HG03575 (cell line): ENCODE measurements at regions not wholly inside any gene's neighbourhood (a gene's known extent, or its start where the extent isn't known, plus 50 kb on each side); places are given as distances from the start of the nearest gene placed in this dataset.
"Not testable (repeated sequence)": the region's sequence is repeated elsewhere in the genome, so short reads cannot be mapped to it uniquely, and the experiment has no call there.

ENCODE experiments used
- ATAC-seq: cut with Tn5 transposase; IDR thresholded peaks from one replicate; pipeline ENCODE4 v1.9.1; 2021; ENCODE audit not compliant: unreplicated experiment, insufficient number of reproducible peaks, low FRiP score; ENCODE audit errors: extremely low read depth

DNA sequence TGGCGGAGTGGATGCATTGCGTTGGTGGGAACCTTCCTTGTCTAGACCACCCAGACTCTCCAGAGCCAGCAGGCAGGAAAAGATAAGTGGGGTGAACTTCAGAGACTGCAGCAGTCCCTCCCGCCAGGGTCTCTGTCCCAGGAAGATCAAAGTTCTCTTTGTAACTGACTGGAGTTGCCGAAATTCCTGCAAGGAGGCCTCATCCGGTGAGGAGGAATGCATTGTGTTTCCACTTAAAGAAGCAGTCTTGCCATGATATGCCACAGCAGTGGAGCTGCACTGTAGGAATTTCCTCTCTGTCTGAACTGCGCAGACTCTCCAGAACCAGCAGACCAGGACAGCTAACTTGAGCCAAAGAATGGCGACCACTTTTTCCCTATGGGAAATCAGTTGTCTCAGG is 1190.4 kb downstream of the TECRL start:
- no peak for ATAC-seq

DNA sequence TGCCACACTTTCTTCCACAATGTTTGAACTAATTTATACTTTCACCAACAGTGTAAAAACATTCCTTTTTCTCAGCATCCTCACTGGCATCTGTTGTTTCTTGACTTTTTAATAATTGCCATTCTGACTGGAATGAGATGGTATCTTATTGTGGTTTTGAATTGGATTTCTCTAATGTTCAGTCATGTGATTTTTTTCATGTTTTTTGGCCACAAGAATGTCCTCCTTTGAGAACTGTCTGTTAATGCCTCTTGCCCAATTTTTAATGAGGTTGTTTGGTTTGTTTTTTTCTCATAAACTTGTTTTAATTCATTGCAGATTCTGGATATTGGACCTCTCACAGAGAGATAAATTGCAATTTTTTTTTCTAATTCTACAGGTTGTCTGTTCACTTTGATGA is 1195.2 kb downstream of the TECRL start:
- ATAC-seq, result no peak

DNA sequence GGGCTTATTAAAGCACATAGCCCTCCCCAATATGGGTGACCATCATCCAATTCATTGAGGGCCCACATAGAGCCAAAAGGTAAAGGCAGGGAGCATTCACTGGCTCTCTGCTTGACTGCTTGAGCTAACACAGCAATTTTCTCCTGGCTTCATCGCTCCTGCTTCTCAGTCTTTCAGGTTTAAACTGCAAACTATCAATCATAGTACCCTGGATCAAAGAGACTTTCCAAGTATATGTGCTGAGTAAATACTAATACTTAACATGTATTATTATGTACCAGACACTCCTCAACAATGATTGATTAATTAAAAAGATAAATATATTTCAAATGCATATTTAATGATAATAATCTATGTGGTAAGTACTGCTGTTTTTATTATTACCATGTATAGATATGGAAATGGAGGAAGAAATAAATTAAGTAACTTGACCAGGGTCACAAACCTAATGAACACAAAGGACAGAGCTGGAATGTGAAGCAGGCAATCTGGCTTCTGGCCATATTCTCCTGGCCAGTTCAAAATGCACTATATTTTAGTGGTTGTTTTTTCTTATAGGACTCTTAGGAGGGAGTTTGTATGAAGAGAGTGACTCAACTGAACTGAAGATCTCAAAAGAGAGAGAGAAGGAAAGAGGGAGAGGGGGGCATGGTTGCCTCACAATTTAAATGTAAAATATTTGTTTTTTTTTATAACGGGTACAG is 1197.3 kb downstream of the TECRL start:
- no peak for ATAC-seq

DNA sequence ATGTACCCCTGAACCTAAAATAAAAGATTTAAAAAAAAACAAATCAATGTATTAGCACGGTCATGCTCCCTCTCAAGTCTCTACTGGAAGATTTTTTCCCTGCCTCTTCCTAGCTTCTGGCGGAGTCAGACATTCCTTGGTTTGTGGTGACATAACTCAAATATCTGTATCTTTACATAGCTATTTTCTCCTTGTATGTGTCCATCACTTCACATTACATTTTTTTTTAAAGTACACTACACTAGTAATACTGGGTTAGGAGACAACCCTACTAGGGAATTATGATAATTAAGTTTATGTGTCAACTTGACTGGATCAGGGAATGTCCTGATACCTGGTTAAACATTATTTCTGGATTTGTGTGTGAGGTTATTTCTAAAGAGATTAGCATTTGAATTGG is 1197.9 kb downstream of the TECRL start:
- no peak for ATAC-seq

DNA sequence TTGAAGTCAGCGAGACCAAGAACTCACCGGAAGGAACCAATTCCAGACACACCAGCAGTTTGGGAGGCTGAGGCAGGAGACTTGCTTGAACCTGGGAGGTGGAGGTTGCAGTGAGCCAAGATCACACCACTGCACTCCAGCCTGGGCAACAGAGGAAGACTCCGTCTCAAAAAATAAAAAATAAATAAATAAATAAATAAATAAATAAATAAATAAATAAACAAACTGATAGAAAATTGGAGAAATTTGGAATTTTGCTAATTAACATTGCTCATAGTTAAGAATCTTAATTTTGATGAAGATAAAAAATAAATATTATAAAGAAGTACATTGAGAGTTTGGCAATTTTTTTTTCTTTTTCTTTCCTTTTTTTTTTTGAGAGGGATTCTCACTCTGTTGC is 1216.2 kb downstream of the TECRL start:
- ATAC-seq, result not testable (repeated sequence)

DNA sequence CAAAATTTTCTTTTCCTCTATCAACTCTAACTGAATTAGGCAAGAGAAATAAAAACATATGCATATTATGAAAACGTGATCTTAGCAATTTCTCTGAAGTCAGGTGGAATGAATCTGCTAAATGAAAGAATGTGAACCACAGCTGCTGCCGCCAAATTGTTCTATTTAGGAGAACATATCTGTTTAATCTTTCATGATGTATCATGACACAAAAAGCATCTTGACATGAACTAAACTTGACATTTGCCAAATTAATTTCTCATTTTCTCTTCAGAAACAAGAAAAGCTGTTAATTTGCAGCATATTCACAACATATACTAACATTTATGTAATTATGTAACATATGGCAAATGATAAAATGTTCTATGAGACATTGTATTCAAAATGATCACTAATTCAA is 1237.9 kb downstream of the TECRL start:
- no peak for ATAC-seq

DNA sequence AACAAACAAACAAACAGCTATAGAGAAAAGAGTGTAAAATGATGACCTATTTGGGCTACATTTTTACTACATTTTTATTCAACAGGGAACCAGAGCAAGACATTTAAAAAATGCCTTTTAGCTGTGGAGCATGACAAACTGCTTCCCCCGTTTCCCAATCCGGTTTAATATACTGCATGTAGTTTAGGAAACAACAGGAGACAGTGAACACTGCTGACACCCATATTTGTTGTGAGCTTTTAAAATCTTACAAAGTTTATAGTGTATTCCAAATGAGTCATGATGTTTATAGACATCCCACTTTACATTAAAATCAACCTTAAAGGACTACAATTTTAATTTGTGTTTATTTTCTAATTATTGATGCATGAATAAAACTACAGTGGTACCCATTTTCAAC is 1238.3 kb downstream of the TECRL start:
- no peak for ATAC-seq

DNA sequence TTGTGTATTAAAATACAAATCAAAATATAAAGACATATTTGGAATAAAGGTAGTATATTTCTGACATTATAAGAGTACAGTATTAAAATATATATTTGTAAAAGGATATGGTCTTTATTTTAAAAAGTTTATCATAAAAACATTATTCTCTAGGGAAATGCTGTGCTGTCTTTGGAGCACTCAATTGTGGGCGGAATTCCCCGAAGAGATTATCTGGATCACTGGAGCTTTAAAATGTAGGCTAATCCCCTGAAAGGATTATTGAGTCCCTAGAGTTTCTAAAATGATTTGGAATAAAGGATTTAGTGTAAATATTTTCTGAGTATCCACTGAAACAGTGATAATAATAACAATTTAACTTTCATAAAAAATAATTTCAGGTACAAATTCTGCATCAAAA is 1239.4 kb downstream of the TECRL start:
- no peak for ATAC-seq

DNA sequence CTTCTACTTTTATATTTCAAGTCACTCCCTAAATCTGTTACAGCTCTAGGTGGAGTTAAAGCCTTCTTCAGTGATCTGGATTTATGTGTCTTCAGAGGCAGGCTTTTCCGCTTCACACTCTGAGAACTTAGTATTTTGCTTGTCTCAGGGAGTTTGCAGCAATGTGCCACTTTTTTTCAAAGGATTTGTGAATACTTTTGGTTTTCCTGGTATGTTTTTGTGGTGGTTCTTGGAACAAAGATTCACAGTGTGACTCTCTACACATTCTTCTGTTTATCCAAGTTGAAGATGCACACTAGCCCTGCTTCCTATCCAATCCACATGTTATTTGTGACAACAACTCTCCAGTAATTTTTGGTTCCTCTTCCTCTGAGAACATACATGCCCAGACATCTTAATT is 1253.7 kb downstream of the TECRL start:
- no peak for ATAC-seq

DNA sequence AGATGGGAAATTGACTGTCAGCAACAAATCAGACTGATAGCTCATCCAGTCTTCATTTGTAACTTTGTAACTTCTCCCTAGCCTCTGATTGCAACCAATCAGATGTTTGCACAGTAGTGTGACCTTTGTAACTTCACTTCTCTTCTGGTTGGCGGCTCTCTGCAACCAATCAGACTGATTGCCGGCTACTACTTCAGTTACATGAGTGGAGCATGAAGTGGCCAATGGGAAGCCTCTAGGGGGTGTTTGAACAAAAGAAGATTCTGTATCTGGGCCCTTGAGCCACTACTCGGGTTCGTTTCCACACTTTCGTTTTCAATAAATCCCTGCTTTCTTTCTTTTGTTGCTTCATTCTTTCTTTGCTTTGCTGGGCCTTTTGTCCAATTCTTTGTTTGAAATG is 1285.8 kb downstream of the TECRL start:
- ATAC-seq, result no peak

DNA sequence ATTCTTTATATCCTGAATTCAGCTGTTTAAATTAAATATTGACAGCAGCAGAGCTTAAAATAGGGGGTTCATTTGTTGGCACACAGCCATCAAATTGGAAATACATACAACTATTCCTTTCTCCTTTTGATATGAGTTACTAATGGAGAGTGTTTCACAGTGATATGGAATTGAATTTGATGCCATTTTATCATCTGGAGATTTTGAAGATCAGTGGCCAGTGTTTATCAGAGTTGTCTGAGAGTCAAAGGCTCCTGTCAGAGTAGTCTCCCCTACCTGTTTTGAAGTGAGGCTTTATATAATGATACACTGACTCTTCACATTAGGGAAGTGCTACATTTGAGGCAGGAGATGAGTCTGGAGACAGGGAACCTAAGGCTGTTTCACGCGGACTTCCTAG is 1286.3 kb downstream of the TECRL start:
- no peak for ATAC-seq

DNA sequence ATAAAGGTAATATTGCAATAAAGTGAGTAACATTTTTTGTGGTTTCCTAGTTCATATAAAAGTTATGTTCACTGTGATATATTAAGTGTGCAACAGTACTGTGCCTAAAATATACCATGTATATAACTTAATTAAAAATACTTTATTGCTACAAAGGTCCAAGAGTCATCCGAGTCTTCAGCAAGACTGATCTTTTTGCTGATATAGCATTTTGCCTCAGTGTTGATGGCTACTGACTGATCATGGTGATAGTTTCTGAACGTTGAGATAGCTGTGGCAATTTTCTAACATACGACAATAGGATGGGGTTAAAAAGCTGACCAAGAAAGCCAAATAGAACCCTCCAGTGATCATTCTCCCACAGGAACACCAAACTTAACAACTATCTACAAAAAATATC is 1302.7 kb downstream of the TECRL start:
- ATAC-seq, result no peak

DNA sequence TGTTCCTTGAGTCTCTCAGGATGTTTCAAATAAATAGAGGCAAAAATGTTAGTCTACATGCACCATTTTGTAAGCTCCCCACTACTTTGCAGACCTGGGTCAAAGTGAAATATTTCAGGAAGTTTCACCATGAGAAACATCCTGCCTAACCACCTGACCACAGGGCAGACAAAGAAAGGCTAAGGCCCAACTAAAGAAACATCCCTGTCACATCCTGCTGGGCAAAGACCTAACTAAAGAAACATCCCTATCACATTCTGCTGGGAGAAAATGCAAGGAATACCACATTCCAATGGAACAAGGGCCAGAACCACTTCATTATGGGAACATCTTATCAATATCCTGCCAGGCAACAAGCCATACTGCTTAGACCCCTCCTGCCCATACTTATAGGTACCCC is 1303.4 kb downstream of the TECRL start:
- ATAC-seq, result no peak

DNA sequence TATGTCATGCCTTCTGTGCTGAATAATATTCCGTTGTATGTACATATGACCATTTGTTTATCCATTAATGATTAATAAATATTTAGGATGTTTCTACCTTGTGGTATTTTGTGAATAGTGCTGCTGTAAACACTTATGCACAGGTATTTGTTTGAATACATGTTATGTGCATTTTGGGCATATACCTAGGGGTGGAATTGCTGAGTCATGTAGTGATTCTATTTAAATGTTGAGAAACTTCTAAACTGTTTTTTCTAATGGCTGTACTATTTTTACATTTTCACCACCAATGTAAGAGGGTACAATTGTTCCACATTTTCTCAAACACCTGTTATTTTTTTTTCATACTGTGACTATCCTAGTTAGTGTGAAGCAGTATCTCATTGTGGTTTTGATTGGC is 1318.6 kb downstream of the TECRL start:
- ATAC-seq, result no peak

DNA sequence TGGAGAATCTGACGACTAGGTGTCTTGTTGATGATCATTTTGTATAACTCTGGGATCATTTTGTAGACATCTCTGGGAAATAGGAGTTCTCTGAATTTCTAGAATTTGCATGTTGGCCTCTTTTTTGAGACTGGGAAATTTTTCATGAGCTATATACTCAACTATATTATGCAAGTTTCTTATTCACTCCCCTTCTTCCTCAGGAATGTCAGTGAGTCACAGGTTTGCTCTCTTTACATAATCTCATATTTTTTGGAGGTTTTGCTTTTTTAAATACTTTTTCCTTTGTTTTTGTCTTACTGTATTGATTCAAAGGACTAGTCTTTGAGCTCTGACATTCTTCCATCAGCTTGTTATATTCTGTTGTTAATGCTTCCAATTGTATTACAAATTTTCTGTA is 1324.2 kb downstream of the TECRL start:
- no peak for ATAC-seq

DNA sequence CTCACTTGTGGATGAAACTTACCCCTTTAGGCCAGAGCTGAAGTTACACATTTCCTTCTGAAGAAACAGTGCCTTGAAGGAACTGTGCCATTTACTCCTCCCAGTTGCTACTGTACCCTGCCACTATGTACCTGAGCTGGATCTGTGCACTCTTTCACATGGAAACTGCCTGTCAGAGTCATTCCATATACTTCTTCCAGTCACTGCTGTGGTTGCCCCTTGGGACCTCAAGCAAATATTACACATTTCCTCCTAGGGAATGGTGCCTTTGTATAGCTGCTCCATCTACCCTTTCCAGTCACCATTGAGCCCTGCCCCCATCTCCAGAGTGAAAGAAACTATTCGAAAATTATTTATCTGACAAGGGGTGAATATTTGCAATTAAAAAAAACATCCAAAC is 1328.3 kb downstream of the TECRL start:
- no peak for ATAC-seq

DNA sequence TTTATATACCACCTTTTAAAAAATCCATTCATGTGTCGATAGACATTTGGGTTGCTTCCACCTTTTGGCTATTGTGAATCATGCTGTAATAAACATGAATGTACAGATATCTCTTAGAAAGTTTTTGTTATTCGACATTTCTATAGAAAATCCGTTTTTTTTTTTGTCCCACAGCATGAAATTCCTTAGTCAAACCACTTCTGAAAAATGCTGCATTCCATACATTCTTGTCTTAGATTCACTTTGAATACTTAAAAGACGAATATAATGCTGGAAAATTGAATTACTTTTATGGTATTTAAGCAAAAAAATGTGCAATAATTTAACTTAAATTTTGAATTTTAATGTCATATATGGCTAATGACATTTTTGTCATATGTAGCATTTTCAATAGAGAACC is 1345.5 kb downstream of the TECRL start:
- no peak for ATAC-seq

DNA sequence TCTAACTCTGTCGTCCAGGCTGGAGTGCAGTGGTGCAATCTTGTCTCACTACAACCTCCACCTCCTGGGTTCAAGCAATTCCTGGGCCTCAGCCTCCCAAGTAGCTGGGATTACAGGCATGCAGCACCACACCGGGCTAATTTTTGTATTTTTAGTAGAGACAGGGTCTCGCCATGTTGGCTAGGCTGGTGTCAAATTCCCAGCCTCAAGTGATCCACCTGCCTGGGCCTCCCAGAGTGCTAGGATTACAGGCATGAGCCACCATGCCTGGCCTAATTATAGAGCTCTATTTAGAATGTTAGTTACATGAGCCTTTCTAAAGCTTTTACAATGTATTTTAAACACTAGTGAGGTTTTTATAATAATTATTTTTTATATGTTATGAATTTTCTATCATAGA is 1346.4 kb downstream of the TECRL start:
- not testable (repeated sequence) for ATAC-seq

DNA sequence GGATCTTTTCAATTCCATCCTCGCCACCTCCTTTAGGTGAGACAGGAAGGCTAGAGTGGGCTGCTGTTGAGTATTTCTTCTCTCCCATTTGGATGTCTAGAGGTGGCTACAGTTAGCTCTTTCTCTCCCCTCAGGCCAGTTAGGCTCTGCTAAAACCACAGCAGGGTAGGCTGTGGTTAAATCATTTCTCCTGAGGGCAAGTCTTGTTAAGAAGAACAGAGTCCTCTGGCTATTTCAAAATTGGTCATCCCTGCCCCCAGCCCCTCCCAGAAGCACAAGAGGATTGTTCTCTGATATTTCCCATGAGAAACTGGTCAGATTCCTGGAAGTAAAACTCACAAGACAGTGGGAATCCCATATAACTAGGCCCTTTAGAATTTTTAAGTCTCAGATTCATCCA is 1359.5 kb downstream of the TECRL start:
- ATAC-seq, result no peak

DNA sequence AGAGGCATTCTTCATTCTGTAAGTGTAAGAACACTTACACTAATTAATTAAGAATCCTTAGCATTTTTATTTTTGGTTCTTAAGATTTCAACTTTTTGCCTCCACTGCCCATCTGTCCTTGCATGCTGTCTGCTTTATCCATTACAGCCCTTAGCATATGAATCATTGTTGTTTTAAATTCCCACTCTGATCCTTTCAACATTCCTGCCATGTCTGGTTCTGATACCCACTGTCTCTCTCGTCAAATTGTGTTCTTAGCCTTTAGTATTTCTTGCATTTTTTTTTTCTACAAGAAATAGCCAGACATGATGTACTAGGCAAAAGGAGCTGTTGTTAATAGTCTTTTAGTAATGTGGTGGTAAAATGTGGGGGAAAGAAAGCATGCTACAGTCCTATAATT is 1360.0 kb downstream of the TECRL start:
- ATAC-seq, result no peak

DNA sequence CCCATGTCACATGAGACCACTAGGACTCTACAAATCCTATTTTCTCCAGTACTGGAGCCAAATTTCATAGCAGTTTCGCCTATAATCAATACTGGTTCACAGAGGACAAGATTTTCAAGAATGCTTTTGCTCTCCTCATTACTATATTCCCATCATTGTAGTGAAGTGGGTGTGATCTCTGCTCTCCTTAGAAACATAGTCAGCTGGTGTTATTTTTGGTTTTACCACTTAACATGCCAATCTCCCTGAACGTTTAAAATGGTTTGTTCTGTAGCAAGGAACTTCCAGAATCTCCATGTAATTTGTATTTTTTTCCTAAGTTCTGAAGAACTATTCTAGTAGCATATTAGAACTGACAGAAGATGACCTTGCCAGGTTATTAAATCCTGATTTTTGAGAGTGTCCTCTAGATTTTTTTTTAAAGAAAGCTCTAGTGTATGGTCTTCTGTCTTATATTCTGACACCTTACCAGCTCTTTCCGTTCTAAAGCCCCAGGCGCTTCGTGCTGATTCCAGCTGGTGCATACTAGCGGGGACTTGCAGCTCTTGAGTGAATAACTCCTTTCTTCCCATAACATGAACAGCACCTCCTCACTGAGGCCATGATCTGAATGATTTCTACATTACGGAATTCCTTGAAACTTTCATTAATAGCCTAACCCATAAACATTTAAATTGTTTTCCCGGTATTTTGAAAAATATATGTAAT is 1372.9 kb downstream of the TECRL start:
- no peak for ATAC-seq
